Lower leg skin (tissue), 4 donors: ENCODE measurements at regions not wholly inside any gene's neighbourhood (a gene's known extent, or its start where the extent isn't known, plus 50 kb on each side); places are given as distances from the start of the nearest gene placed in this dataset.

Source experiments
- DNase-seq, 2 donors: peaks; one replicate each; pipeline ENCODE4 v3.0.0-alpha.2; 2019; ENCODE audit warnings: low spot score in 2 of 2
- H3K4me3 ChIP-seq: fragments of 200-600 bp; sonication (generic); 2 replicates; pipeline ENCODE4 v1.5.1; 2017; ENCODE audit warnings: mild to moderate bottlenecking, low read depth; ENCODE audit not compliant: poor library complexity, severe bottlenecking
- POLR2A ChIP-seq, 2 donors: fragments of 450-650 bp; IDR thresholded peaks; one replicate each; pipeline ENCODE4 v1.6.1; 2016 to 2017; ENCODE audit warnings: antibody characterized with exemption in 2 of 2, mild to moderate bottlenecking in 1 of 2, moderate library complexity in 1 of 2
- whole genome bisulfite sequencing, 2 donors: methylation state at CpG; one replicate each; pipeline ENCODE4 v1.1.5; 2018; 5-methylcytosine and 5-hydroxymethylcytosine counted together
- intact Hi-C: fragments of 100-400 bp; cut with DNase I; formaldehyde crosslinking; loops from one replicate; pipeline ENCODE4 v1.15.0; 2023; ENCODE audit warnings: low total_unique reads
- TF ChIP-seq, protein P1 (sequence below), 3 donors: fragments of 450-650 bp; IDR thresholded peaks; one replicate each; pipeline ENCODE4 v1.5.1; 2016; ENCODE audit warnings: antibody characterized with exemption in 3 of 3, mild to moderate bottlenecking in 3 of 3, moderate library complexity in 2 of 3

DNA sequence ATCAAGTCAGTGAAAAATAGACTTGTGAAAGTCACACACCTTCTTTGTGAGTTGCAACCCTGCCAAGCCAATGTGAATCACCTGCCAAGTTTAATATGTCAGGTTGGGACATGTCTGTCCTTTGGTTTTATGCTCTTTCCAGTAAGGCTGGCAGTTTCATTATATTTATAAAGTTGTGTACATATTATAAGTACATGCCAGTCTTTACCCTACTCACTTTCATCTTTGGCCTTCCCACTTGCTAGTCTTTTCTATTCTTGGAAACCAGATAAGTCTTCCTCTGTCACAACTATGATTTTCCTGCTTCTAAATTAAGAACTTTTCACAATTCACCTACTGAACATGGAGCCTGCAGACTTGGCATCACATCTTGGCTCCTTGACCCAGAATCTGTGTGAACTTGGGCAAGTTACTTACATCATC lies 680.7 kb upstream of the BOD1L1 start:
- no peak for TF ChIP-seq POLR2A (IDR thresholded peaks at IDR 0.05)
- TF ChIP-seq, protein P1, sequence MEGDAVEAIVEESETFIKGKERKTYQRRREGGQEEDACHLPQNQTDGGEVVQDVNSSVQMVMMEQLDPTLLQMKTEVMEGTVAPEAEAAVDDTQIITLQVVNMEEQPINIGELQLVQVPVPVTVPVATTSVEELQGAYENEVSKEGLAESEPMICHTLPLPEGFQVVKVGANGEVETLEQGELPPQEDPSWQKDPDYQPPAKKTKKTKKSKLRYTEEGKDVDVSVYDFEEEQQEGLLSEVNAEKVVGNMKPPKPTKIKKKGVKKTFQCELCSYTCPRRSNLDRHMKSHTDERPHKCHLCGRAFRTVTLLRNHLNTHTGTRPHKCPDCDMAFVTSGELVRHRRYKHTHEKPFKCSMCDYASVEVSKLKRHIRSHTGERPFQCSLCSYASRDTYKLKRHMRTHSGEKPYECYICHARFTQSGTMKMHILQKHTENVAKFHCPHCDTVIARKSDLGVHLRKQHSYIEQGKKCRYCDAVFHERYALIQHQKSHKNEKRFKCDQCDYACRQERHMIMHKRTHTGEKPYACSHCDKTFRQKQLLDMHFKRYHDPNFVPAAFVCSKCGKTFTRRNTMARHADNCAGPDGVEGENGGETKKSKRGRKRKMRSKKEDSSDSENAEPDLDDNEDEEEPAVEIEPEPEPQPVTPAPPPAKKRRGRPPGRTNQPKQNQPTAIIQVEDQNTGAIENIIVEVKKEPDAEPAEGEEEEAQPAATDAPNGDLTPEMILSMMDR (IDR thresholded peaks at IDR 0.05), result no peak
- intact Hi-C loops, result no loop called here
- DNase-seq, result peak in 1 of 2 donors; percentile 41
- H3K4me3 ChIP-seq, result no peak overlapping the region

- intact Hi-C loops, result no loop called here
- no peak overlapping the region for H3K4me3 ChIP-seq
- 44 to 69% methylated on average over 2 of the region's 2 CpGs for WGBS, 2 donors
- no peak for DNase-seq
- no peak for TF ChIP-seq POLR2A (IDR thresholded peaks at IDR 0.05)
- TF ChIP-seq, protein P1 (IDR thresholded peaks at IDR 0.05), result no peak
Measured at GRCh38 chr4:14309431-14309830, 681.9 kb upstream of the BOD1L1 start.

- WGBS, 2 donors, result 60 to 71% methylated on average over 3 of the region's 3 CpGs
- no peak for TF ChIP-seq POLR2A (IDR thresholded peaks at IDR 0.05)
- TF ChIP-seq, protein P1 (IDR thresholded peaks at IDR 0.05), result no peak
- H3K4me3 ChIP-seq, result no peak overlapping the region
- DNase-seq, result no peak
- intact Hi-C loops, result no loop called here
Measured at GRCh38 chr4:14313757-14314156, 686.2 kb upstream of the BOD1L1 start.

GRCh38 chr4:14315129-14315528 lies 687.2 kb upstream of the CPEB2 start:
- DNase-seq, result no peak
- intact Hi-C loops, result no loop called here
- no peak overlapping the region for H3K4me3 ChIP-seq
- 78 to 95% methylated on average over 3 of the region's 3 CpGs for WGBS, 2 donors
- TF ChIP-seq, protein P1 (IDR thresholded peaks at IDR 0.05), result no peak
- TF ChIP-seq POLR2A (IDR thresholded peaks at IDR 0.05), result no peak

DNA sequence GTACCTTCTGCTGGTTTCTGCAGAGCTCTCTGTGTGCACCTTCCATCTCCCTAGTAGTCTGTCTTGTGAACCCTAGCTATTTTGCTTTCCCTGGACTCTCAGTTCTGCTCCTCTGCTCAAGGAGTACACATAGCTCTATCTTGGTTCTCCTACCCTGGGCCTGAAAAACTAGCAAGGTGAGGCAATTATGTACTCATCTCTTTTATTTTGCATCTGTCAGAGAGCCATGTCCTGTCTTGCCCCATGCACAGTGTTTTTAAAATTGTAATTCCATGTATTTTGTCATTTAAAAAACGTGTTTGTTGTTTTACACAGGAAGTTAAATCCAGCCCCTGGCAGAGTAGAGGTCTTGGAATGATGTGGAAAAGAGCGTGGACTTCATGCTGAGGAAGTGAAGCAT lies 684.9 kb upstream of the CPEB2 start:
- 46 to 47% methylated on average over 2 of the region's 2 CpGs for WGBS, 2 donors
- intact Hi-C loops, result no loop called here
- no peak for DNase-seq
- H3K4me3 ChIP-seq, result no peak overlapping the region
- TF ChIP-seq, protein P1 (IDR thresholded peaks at IDR 0.05), result no peak
- no peak for TF ChIP-seq POLR2A (IDR thresholded peaks at IDR 0.05)

DNA sequence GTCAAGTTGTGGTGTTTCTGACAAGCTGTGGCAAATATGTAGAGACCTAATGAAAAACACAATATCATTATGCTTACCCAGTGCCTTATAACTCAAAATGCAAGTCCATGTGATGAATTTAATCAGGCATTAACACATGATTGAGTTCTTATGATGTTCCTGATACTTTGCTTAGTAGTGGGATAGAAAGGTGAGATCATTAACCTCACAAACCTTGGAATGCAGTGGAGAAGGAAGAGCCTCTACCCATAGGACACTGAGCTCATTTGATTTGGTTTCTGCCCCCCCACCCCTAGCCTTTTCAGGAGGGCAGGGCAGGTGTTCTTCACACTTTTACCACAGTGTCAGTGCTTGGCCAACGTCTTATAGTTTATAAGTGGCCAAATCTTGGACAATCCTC lies 683.6 kb upstream of the CPEB2 start:
- H3K4me3 ChIP-seq, result no peak overlapping the region
- DNase-seq, result no peak
- WGBS, 2 donors, result 57 to 77% methylated on average over 1 of the region's 1 CpG
- no peak for TF ChIP-seq POLR2A (IDR thresholded peaks at IDR 0.05)
- TF ChIP-seq, protein P1 (IDR thresholded peaks at IDR 0.05), result no peak
- intact Hi-C loops, result no loop called here
